ENCODE measurements at regions not wholly inside any gene's neighbourhood (a gene's known extent, or its start where the extent isn't known, plus 50 kb on each side); places are given as distances from the start of the nearest gene placed in this dataset.
"Not testable (repeated sequence)": the region's sequence is repeated elsewhere in the genome, so short reads cannot be mapped to it uniquely, and the experiment has no call there.

- Histone ChIP-seq H3K9me3 (peaks cover 3% of the 10 kb centered on the region), H3K27ac (no peak overlapping the region), H3K4me3 (no peak overlapping the region), H3K27me3 (ENCODE audit: insufficient read depth in 3 of 3, low read length in 2 of 3) (peaks cover 0 to 3% (median 0%) of the 10 kb centered on the region in 3 donors), H3K36me3 (ENCODE audit: insufficient read depth in 1 of 2, low read depth in 1 of 2) (no peaks in the 10 kb centered on the region), H3K4me1 (no peaks in the 10 kb centered on the region)
- intact Hi-C loops (cut with DNase I) = no loop called here
- WGBS, 3 donors = 75 to 83% (median 79%) methylated on average over 1 of the region's 1 CpG
- no peak for DNase-seq
- ATAC-seq = no peak
- TF ChIP-seq CTCF (IDR thresholded peaks at IDR 0.05) = no peak
Observed at GRCh38 chr4:127261476-127261875, 371.3 kb upstream of the INTU start.

GRCh38 chr4:127268367-127268766 is 364.4 kb upstream of the INTU start:
- Histone ChIP-seq H3K9me3 (peaks cover 4% of the 10 kb centered on the region), H3K4me1 (no peaks in the 10 kb centered on the region), H3K27me3 (ENCODE audit: insufficient read depth in 3 of 3, low read length in 2 of 3) (no peaks in the 10 kb centered on the region), H3K36me3 (ENCODE audit: insufficient read depth in 1 of 2, low read depth in 1 of 2) (no peaks in the 10 kb centered on the region), H3K4me3 (no peak overlapping the region), H3K27ac (no peak overlapping the region)
- intact Hi-C loops (cut with DNase I) = no loop called here
- DNase-seq (no peak), ATAC-seq (no peak)
- WGBS, 3 donors = 82 to 89% (median 87%) methylated on average over 1 of the region's 1 CpG
- TF ChIP-seq CTCF (IDR thresholded peaks at IDR 0.05) = no peak

GRCh38 chr4:127277023-127277422 is 355.7 kb upstream of the INTU start:
- H3K4me3 ChIP-seq; ATAC-seq; H3K27me3 ChIP-seq (ENCODE audit: insufficient read depth in 3 of 3, low read length in 2 of 3); H3K9me3 ChIP-seq; H3K36me3 ChIP-seq (ENCODE audit: insufficient read depth in 1 of 2, low read depth in 1 of 2); DNase-seq; intact Hi-C loops (cut with DNase I); H3K27ac ChIP-seq; H3K4me1 ChIP-seq: not testable (repeated sequence)
- WGBS, 3 donors = 74 to 79% (median 79%) methylated on average over 3 of the region's 3 CpGs

- H3K4me3 ChIP-seq = no peak overlapping the region
- intact Hi-C loops (cut with DNase I) = no loop called here
- DNase-seq (no peak), ATAC-seq (no peak)
- no peak for TF ChIP-seq CTCF (IDR thresholded peaks at IDR 0.05)
- no peaks in the 10 kb centered on the region for H3K9me3 ChIP-seq
- H3K36me3 ChIP-seq (ENCODE audit: insufficient read depth in 1 of 2, low read depth in 1 of 2) = no peaks in the 10 kb centered on the region
- no peak overlapping the region for H3K27ac ChIP-seq
- no peaks in the 10 kb centered on the region for H3K27me3 ChIP-seq (ENCODE audit: insufficient read depth in 3 of 3, low read length in 2 of 3)
- H3K4me1 ChIP-seq = no peaks in the 10 kb centered on the region
Observed at GRCh38 chr4:127284236-127284635, 348.5 kb upstream of the INTU start.

- Histone ChIP-seq H3K27me3 (ENCODE audit: insufficient read depth in 3 of 3, low read length in 2 of 3) (no peaks in the 10 kb centered on the region), H3K27ac (no peak overlapping the region), H3K4me3 (no peak overlapping the region), H3K9me3 (peaks cover 4% of the 10 kb centered on the region), H3K4me1 (no peaks in the 10 kb centered on the region), H3K36me3 (ENCODE audit: insufficient read depth in 1 of 2, low read depth in 1 of 2) (no peaks in the 10 kb centered on the region)
- ATAC-seq = no peak
- intact Hi-C loops (cut with DNase I) = no loop called here
- WGBS, 3 donors = 57 to 70% (median 63%) methylated on average over 1 of the region's 1 CpG
- no peak for TF ChIP-seq CTCF (IDR thresholded peaks at IDR 0.05)
- no peak for DNase-seq
Observed at GRCh38 chr4:127291316-127291715, 341.4 kb upstream of the INTU start.

Measured in psoas muscle (tissue), 7 donors.